ENCODE measurements at regions not wholly inside any gene's neighbourhood (a gene's known extent, or its start where the extent isn't known, plus 50 kb on each side); places are given as distances from the start of the nearest gene placed in this dataset.

- peaks cover 69% of the 10 kb centered on the region for H3K36me3 ChIP-seq (ENCODE audit: insufficient read depth, low read length, poor library complexity, severe bottlenecking)
- no peak for DNase-seq (ENCODE audit: low spot score)
- TF ChIP-seq, protein P1, sequence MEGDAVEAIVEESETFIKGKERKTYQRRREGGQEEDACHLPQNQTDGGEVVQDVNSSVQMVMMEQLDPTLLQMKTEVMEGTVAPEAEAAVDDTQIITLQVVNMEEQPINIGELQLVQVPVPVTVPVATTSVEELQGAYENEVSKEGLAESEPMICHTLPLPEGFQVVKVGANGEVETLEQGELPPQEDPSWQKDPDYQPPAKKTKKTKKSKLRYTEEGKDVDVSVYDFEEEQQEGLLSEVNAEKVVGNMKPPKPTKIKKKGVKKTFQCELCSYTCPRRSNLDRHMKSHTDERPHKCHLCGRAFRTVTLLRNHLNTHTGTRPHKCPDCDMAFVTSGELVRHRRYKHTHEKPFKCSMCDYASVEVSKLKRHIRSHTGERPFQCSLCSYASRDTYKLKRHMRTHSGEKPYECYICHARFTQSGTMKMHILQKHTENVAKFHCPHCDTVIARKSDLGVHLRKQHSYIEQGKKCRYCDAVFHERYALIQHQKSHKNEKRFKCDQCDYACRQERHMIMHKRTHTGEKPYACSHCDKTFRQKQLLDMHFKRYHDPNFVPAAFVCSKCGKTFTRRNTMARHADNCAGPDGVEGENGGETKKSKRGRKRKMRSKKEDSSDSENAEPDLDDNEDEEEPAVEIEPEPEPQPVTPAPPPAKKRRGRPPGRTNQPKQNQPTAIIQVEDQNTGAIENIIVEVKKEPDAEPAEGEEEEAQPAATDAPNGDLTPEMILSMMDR (conservative IDR thresholded peaks at IDR 0.05; ENCODE audit: low read depth, low read length) = no peak
- TF ChIP-seq EZH2 (IDR thresholded peaks at IDR 0.05; ENCODE audit: borderline replicate concordance, low read depth, low read length, poor library complexity, severe bottlenecking) = no peak
- ChIA-PET CTCF (no interaction called here), POLR2A (ENCODE audit: low non-redundant PET) (no interaction called here)
- no peak overlapping the region for H3K4me3 ChIP-seq (ENCODE audit: low read depth, low read length, poor library complexity, severe bottlenecking)
- H3K27ac ChIP-seq (ENCODE audit: low read depth, low read length, poor library complexity, severe bottlenecking) = no peak overlapping the region
- H3K4me1 ChIP-seq (ENCODE audit: insufficient read depth, low read length, poor library complexity, severe bottlenecking) = peaks cover 81% of the 10 kb centered on the region
- no peaks in the 10 kb centered on the region for H3K9me3 ChIP-seq (ENCODE audit: low read depth, low read length, poor library complexity, severe bottlenecking)
- intact Hi-C loops (cut with micrococcal nuclease; ENCODE audit: unreplicated experiment) = no loop called here
- no peaks in the 10 kb centered on the region for H3K27me3 ChIP-seq (replicated peaks; ENCODE audit: insufficient read depth, low read depth, low read length, poor library complexity)
- no TSS peak for BruUV-seq (replicated peaks)
These were observed 215.5 kb upstream of the KLF14 start for GRCh38 chr7:130949550-130949949.

- no peak overlapping the region for H3K4me3 ChIP-seq (ENCODE audit: low read depth, low read length, poor library complexity, severe bottlenecking)
- DNase-seq (ENCODE audit: low spot score) = no peak
- intact Hi-C loops (cut with micrococcal nuclease; ENCODE audit: unreplicated experiment) = no loop called here
- H3K36me3 ChIP-seq (ENCODE audit: insufficient read depth, low read length, poor library complexity, severe bottlenecking) = peaks cover 69% of the 10 kb centered on the region
- H3K27ac ChIP-seq (ENCODE audit: low read depth, low read length, poor library complexity, severe bottlenecking) = peak overlapping the region; percentile 7
- ChIA-PET CTCF (no interaction called here), POLR2A (ENCODE audit: low non-redundant PET) (interaction anchor here (0.6 kb wide), 1 partner anchor 53 kb away, joined by 3 read pairs; no protein-coding TSS in a partner anchor)
- H3K27me3 ChIP-seq (replicated peaks; ENCODE audit: insufficient read depth, low read depth, low read length, poor library complexity) = no peaks in the 10 kb centered on the region
- TF ChIP-seq, protein P1 (conservative IDR thresholded peaks at IDR 0.05; ENCODE audit: low read depth, low read length) = no peak
- no peaks in the 10 kb centered on the region for H3K9me3 ChIP-seq (ENCODE audit: low read depth, low read length, poor library complexity, severe bottlenecking)
- peaks cover 81% of the 10 kb centered on the region for H3K4me1 ChIP-seq (ENCODE audit: insufficient read depth, low read length, poor library complexity, severe bottlenecking)
- BruUV-seq (replicated peaks) = no TSS peak
These were observed 216.0 kb upstream of the KLF14 start for GRCh38 chr7:130950054-130950453.

- intact Hi-C loops (cut with micrococcal nuclease; ENCODE audit: unreplicated experiment) = no loop called here
- Histone ChIP-seq H3K27me3 (replicated peaks; ENCODE audit: insufficient read depth, low read depth, low read length, poor library complexity) (no peaks in the 10 kb centered on the region), H3K36me3 (ENCODE audit: insufficient read depth, low read length, poor library complexity, severe bottlenecking) (peaks cover 69% of the 10 kb centered on the region), H3K4me1 (ENCODE audit: insufficient read depth, low read length, poor library complexity, severe bottlenecking) (peaks cover 81% of the 10 kb centered on the region), H3K4me3 (ENCODE audit: low read depth, low read length, poor library complexity, severe bottlenecking) (no peak overlapping the region), H3K9me3 (ENCODE audit: low read depth, low read length, poor library complexity, severe bottlenecking) (no peaks in the 10 kb centered on the region), H3K27ac (ENCODE audit: low read depth, low read length, poor library complexity, severe bottlenecking) (peak overlapping the region; percentile 7)
- ChIA-PET CTCF (no interaction called here), POLR2A (ENCODE audit: low non-redundant PET) (interaction anchor here (0.6 kb wide), 1 partner anchor 54 kb away, joined by 3 read pairs; no protein-coding TSS in a partner anchor)
- DNase-seq (ENCODE audit: low spot score) = no peak
- TF ChIP-seq, protein P1 (conservative IDR thresholded peaks at IDR 0.05; ENCODE audit: low read depth, low read length) = no peak
- no peak for TF ChIP-seq EZH2 (IDR thresholded peaks at IDR 0.05; ENCODE audit: borderline replicate concordance, low read depth, low read length, poor library complexity, severe bottlenecking)
- BruUV-seq (replicated peaks) = no TSS peak
These were observed 216.7 kb upstream of the KLF14 start for GRCh38 chr7:130950741-130951140.

All from A673 (cell line).